ENCODE measurements at regions not wholly inside any gene's neighbourhood (a gene's known extent, or its start where the extent isn't known, plus 50 kb on each side); places are given as distances from the start of the nearest gene placed in this dataset.

GRCh38 chr4:30815685-30816084 is 95.5 kb downstream of the PCDH7 start:
- H4K20me1 ChIP-seq (ENCODE audit: insufficient read depth, low read length): no peaks in the 10 kb centered on the region
- BruUV-seq (replicated peaks): no TSS peak
- no peak overlapping the region for H2AFZ ChIP-seq (ENCODE audit: low read length)
- no peaks in the 10 kb centered on the region for H3K4me1 ChIP-seq (ENCODE audit: insufficient read depth, low read length, poor library complexity, severe bottlenecking)
- no peak for TF ChIP-seq CTCF (conservative IDR thresholded peaks at IDR 0.05; ENCODE audit: low read length)
- no peak for TF ChIP-seq EZH2phosphoT487 (IDR thresholded peaks at IDR 0.05; ENCODE audit: borderline replicate concordance, low read depth, low read length)
- no peaks in the 10 kb centered on the region for H3K36me3 ChIP-seq (ENCODE audit: insufficient read depth, low read length)
- ChIA-PET POLR2A (no interaction called here), CTCF (ENCODE audit: unreplicated experiment) (no interaction called here)
- intact Hi-C loops (cut with micrococcal nuclease; ENCODE audit: unreplicated experiment): no loop called here
- DNase-seq (ENCODE audit: low spot score): no peak
- no peaks in the 10 kb centered on the region for H3K9me2 ChIP-seq (ENCODE audit: insufficient read depth, low read length)
- no peak overlapping the region for H3K4me3 ChIP-seq (ENCODE audit: low read depth, low read length, poor library complexity, severe bottlenecking)
- H3K79me2 ChIP-seq (ENCODE audit: insufficient read depth, low read depth, low read length): no peaks in the 10 kb centered on the region
- H3K9me3 ChIP-seq (ENCODE audit: low read length): no peaks in the 10 kb centered on the region
- H3K4me2 ChIP-seq (ENCODE audit: low read length): no peak overlapping the region
- H3K27ac ChIP-seq (ENCODE audit: low read depth, low read length, poor library complexity, severe bottlenecking): no peak overlapping the region

- Histone ChIP-seq H3K9me2 (ENCODE audit: insufficient read depth, low read length) (no peaks in the 10 kb centered on the region), H3K9me3 (ENCODE audit: low read length) (no peaks in the 10 kb centered on the region)
Observed at GRCh38 chr4:30817447-30817846, 97.3 kb downstream of the PCDH7 start.

GRCh38 chr4:30818541-30818940 is 98.4 kb downstream of the PCDH7 start:
- ChIA-PET CTCF (ENCODE audit: unreplicated experiment) (no interaction called here), POLR2A (no interaction called here)
- no peak for DNase-seq (ENCODE audit: low spot score)
- Histone ChIP-seq H3K4me2 (ENCODE audit: low read length) (no peak overlapping the region), H3K4me3 (ENCODE audit: low read depth, low read length, poor library complexity, severe bottlenecking) (no peak overlapping the region), H2AFZ (ENCODE audit: low read length) (no peak overlapping the region), H3K79me2 (ENCODE audit: insufficient read depth, low read depth, low read length) (no peaks in the 10 kb centered on the region), H3K36me3 (ENCODE audit: insufficient read depth, low read length) (no peaks in the 10 kb centered on the region), H3K9me3 (ENCODE audit: low read length) (no peaks in the 10 kb centered on the region), H3K4me1 (ENCODE audit: insufficient read depth, low read length, poor library complexity, severe bottlenecking) (no peaks in the 10 kb centered on the region), H4K20me1 (ENCODE audit: insufficient read depth, low read length) (no peaks in the 10 kb centered on the region), H3K9me2 (ENCODE audit: insufficient read depth, low read length) (no peaks in the 10 kb centered on the region), H3K27ac (ENCODE audit: low read depth, low read length, poor library complexity, severe bottlenecking) (no peak overlapping the region)
- TF ChIP-seq CTCF (conservative IDR thresholded peaks at IDR 0.05; ENCODE audit: low read length) (no peak), EZH2phosphoT487 (IDR thresholded peaks at IDR 0.05; ENCODE audit: borderline replicate concordance, low read depth, low read length) (no peak)
- intact Hi-C loops (cut with micrococcal nuclease; ENCODE audit: unreplicated experiment): no loop called here
- no TSS peak for BruUV-seq (replicated peaks)

More at GRCh38 chr4:30817447-30817846, 97.3 kb downstream of the PCDH7 start:
- no peak overlapping the region for H3K4me3 ChIP-seq (ENCODE audit: low read depth, low read length, poor library complexity, severe bottlenecking)
- CTCF ChIA-PET (ENCODE audit: unreplicated experiment): no interaction called here
- BruUV-seq (replicated peaks): no TSS peak
- no peaks in the 10 kb centered on the region for H3K36me3 ChIP-seq (ENCODE audit: insufficient read depth, low read length)
- intact Hi-C loops (cut with micrococcal nuclease; ENCODE audit: unreplicated experiment): no loop called here
- H3K79me2 ChIP-seq (ENCODE audit: insufficient read depth, low read depth, low read length): no peaks in the 10 kb centered on the region
- no peak overlapping the region for H3K27ac ChIP-seq (ENCODE audit: low read depth, low read length, poor library complexity, severe bottlenecking)
- H2AFZ ChIP-seq (ENCODE audit: low read length): no peak overlapping the region
- no peaks in the 10 kb centered on the region for H4K20me1 ChIP-seq (ENCODE audit: insufficient read depth, low read length)
- POLR2A ChIA-PET: no interaction called here
- DNase-seq (ENCODE audit: low spot score): no peak
- TF ChIP-seq CTCF (conservative IDR thresholded peaks at IDR 0.05; ENCODE audit: low read length): no peak
- TF ChIP-seq EZH2phosphoT487 (IDR thresholded peaks at IDR 0.05; ENCODE audit: borderline replicate concordance, low read depth, low read length): no peak
- no peaks in the 10 kb centered on the region for H3K4me1 ChIP-seq (ENCODE audit: insufficient read depth, low read length, poor library complexity, severe bottlenecking)
- no peak overlapping the region for H3K4me2 ChIP-seq (ENCODE audit: low read length)
